Mesendoderm (in vitro differentiated cells): ENCODE measurements at regions not wholly inside any gene's neighbourhood (a gene's known extent, or its start where the extent isn't known, plus 50 kb on each side); places are given as distances from the start of the nearest gene placed in this dataset.

Source experiments
- DNase-seq: peaks from one replicate; pipeline ENCODE4 v3.0.0; 2013
- H2AK5ac ChIP-seq: 2 replicates; pipeline ENCODE4 v1.6.1; 2013; ENCODE audit warnings: low read length, inconsistent platforms
- H2BK120ac ChIP-seq: 2 replicates; pipeline ENCODE4 v1.6.1; 2013; ENCODE audit warnings: low read depth, mild to moderate bottlenecking, low read length, moderate library complexity, mixed read lengths
- H2BK15ac ChIP-seq: replicated peaks from 2 replicates; pipeline ENCODE4 v1.6.1; 2013; ENCODE audit warnings: low read depth, mild to moderate bottlenecking, moderate library complexity
- H2BK5ac ChIP-seq: 2 replicates; pipeline ENCODE4 v1.6.1; 2013; ENCODE audit warnings: low read length, inconsistent platforms
- H3K18ac ChIP-seq: 2 replicates; pipeline ENCODE4 v1.6.1; 2013; ENCODE audit warnings: mild to moderate bottlenecking, low read length, mixed read lengths
- H3K23ac ChIP-seq: one replicate; pipeline ENCODE4 v1.6.1; 2013; ENCODE audit warnings: low read length
- H3K27ac ChIP-seq: 2 replicates; pipeline ENCODE4 v1.5.1; 2013; ENCODE audit warnings: low read depth, mild to moderate bottlenecking, inconsistent platforms, low read length, moderate library complexity
- H3K27me3 ChIP-seq: 2 replicates; pipeline ENCODE4 v1.6.1; 2013; ENCODE audit warnings: low read length, control low read depth, mild to moderate bottlenecking, inconsistent platforms; ENCODE audit not compliant: insufficient read depth, poor library complexity
- H3K36me3 ChIP-seq: 2 replicates; pipeline ENCODE4 v1.6.1; 2013; ENCODE audit warnings: low read length, inconsistent platforms; ENCODE audit not compliant: control insufficient read depth, insufficient read depth
- H3K4ac ChIP-seq: one replicate; pipeline ENCODE4 v1.6.1; 2013; ENCODE audit warnings: low read depth, mild to moderate bottlenecking, low read length, moderate library complexity
- H3K4me1 ChIP-seq: 2 replicates; pipeline ENCODE4 v1.6.1; 2013; ENCODE audit warnings: low read depth, low read length, inconsistent platforms; ENCODE audit not compliant: control insufficient read depth
- H3K4me2 ChIP-seq: 2 replicates; pipeline ENCODE4 v1.6.1; 2013; ENCODE audit warnings: low read length
- H3K4me3 ChIP-seq: 2 replicates; pipeline ENCODE4 v1.5.1; 2013; ENCODE audit warnings: mild to moderate bottlenecking, low read length
- H3K56ac ChIP-seq: one replicate; pipeline ENCODE4 v1.6.1; 2013; ENCODE audit warnings: low read length
- H3K79me1 ChIP-seq: 2 replicates; pipeline ENCODE4 v1.6.1; 2013; ENCODE audit warnings: low read length, inconsistent platforms
- H3K79me2 ChIP-seq: 2 replicates; pipeline ENCODE4 v1.6.1; 2013; ENCODE audit warnings: mild to moderate bottlenecking, low read length; ENCODE audit not compliant: control insufficient read depth, insufficient read depth
- H3K9ac ChIP-seq: 2 replicates; pipeline ENCODE4 v1.6.1; 2013; ENCODE audit warnings: low read length, inconsistent platforms
- H4K5ac ChIP-seq: one replicate; pipeline ENCODE4 v1.6.1; 2013; ENCODE audit warnings: low read length
- H4K8ac ChIP-seq: one replicate; pipeline ENCODE4 v1.6.1; 2013; ENCODE audit warnings: low read depth, mild to moderate bottlenecking, control low read depth, low read length, moderate library complexity
- WGBS: extraction: QIAGEN DNeasy Blood & Tissue Kit; methylation state at CpG from one replicate; pipeline ENCODE4 v1.1.7; 2013; ENCODE audit warnings: low lambda C conversion rate, missing lambda C conversion rate; ENCODE audit not compliant: insufficient coverage; ENCODE audit errors: extremely low coverage; 5-methylcytosine and 5-hydroxymethylcytosine counted together

DNA sequence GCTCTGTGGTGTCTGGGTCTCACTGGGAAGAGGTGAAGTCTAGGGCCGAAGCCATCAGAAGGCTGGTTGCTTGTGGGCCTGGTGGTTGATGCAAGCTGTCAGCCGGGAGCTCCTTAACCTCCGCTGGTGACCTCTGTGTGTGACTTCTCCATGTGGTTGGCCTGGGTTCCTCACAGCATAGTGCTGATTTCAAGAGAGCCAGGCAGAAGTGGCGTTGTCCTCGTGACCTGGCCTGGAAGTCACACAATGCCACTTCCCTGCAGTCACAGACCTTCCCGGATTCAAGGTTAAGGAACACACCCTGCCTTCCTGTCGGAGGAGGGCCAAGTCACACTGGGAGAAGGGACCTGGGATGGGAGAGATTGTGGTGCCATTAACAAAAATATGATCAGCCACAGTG, 303.7 kb upstream of the HS6ST1 start:
- Histone ChIP-seq H3K9ac (no peak overlapping the region), H3K36me3 (no peaks in the 10 kb centered on the region), H3K4me1 (no peaks in the 10 kb centered on the region), H2AK5ac (no peak overlapping the region), H3K4ac (no peak overlapping the region), H3K18ac (no peak overlapping the region), H4K8ac (no peak overlapping the region), H2BK15ac (no peak overlapping the region), H2BK120ac (no peak overlapping the region), H3K23ac (no peak overlapping the region), H3K27ac (no peak overlapping the region), H3K56ac (no peak overlapping the region), H3K27me3 (no peaks in the 10 kb centered on the region), H2BK5ac (no peak overlapping the region), H3K4me2 (no peak overlapping the region), H4K5ac (no peak overlapping the region), H3K79me2 (no peaks in the 10 kb centered on the region), H3K79me1 (no peaks in the 10 kb centered on the region), H3K4me3 (no peak overlapping the region)
- DNase-seq: no peak
- WGBS: no CpG with 5 or more reads among the region's 7 CpGs

DNA sequence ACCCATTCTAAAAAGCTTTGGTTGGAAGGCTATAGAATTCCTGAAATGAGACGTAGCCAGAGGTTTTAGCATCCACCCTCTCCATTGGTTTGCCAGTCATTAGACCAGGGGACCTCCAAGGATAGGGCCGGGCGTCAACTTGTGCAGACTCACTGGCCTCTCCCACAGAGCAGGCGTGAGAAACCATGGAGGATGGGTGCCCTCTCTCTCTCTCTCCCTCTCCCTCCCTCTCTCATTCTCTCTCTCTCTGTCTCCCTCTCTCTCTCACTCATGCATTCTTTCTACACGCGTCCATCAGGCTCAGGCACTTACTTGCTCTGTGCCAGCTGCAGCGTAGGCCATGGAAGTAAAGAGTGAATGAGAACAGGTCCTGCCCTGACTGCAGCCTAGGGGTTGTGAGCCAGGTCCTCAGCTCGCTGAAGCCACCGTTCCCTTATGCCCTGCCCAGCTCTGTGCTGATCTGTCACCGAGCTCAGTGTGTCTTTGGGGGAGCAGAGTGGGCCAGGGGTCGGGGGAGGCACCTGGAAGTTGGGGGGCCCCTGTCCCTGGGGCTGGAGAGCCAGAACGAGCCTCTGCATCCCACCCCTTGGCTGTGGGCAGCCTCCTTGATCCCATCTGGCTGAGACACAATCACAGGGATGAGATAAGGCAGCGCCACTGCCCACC, 304.4 kb upstream of the HS6ST1 start:
- H3K79me2 ChIP-seq: no peaks in the 10 kb centered on the region
- no peak overlapping the region for H3K4me3 ChIP-seq
- H2BK15ac ChIP-seq: no peak overlapping the region
- WGBS: no CpG with 5 or more reads among the region's 13 CpGs
- H3K36me3 ChIP-seq: no peaks in the 10 kb centered on the region
- H3K27me3 ChIP-seq: no peaks in the 10 kb centered on the region
- H4K5ac ChIP-seq: no peak overlapping the region
- no peak overlapping the region for H2BK5ac ChIP-seq
- H4K8ac ChIP-seq: no peak overlapping the region
- no peak for DNase-seq
- H3K9ac ChIP-seq: no peak overlapping the region
- no peak overlapping the region for H2BK120ac ChIP-seq
- no peak overlapping the region for H2AK5ac ChIP-seq
- H3K27ac ChIP-seq: no peak overlapping the region
- no peak overlapping the region for H3K4me2 ChIP-seq
- H3K23ac ChIP-seq: no peak overlapping the region
- H3K4ac ChIP-seq: no peak overlapping the region
- no peak overlapping the region for H3K56ac ChIP-seq
- H3K4me1 ChIP-seq: no peaks in the 10 kb centered on the region
- H3K18ac ChIP-seq: no peak overlapping the region
- H3K79me1 ChIP-seq: no peaks in the 10 kb centered on the region

- Histone ChIP-seq H3K9ac (no peak overlapping the region), H4K8ac (no peak overlapping the region), H3K4me3 (no peak overlapping the region), H3K79me2 (no peaks in the 10 kb centered on the region), H3K23ac (no peak overlapping the region), H3K4ac (no peak overlapping the region), H2AK5ac (no peak overlapping the region), H3K4me1 (no peaks in the 10 kb centered on the region), H2BK120ac (no peak overlapping the region), H3K18ac (no peak overlapping the region), H3K79me1 (no peaks in the 10 kb centered on the region), H3K27me3 (no peaks in the 10 kb centered on the region), H3K56ac (peak overlapping the region; percentile 9), H3K27ac (no peak overlapping the region), H3K36me3 (no peaks in the 10 kb centered on the region), H4K5ac (no peak overlapping the region), H2BK15ac (no peak overlapping the region), H2BK5ac (no peak overlapping the region), H3K4me2 (no peak overlapping the region)
- no peak for DNase-seq
- no CpG with 5 or more reads among the region's 18 CpGs for WGBS
Measured at GRCh38 chr2:128623776-128624761, 305.4 kb upstream of the HS6ST1 start.

DNA sequence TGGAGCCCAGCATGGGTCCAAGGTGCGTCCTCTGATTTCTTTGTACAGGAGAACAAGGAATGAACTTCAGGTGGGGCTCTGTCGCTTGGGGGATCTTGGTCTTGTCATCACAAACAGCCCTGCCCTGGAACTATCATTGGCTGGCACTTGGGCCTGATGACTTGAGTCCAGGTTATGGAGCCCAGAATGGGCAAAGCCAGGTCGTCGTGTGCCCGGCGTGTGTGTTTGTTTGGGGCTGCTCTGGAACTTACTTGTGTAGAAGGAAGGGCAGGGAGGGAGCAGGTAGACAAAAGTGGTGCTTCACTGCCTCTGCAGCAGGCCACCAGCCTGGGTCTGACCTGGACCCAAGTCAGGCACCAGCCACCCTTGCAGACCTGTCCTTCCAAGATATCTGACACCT, 306.3 kb upstream of the HS6ST1 start:
- H2BK120ac ChIP-seq: no peak overlapping the region
- DNase-seq: no peak
- H4K8ac ChIP-seq: no peak overlapping the region
- no peaks in the 10 kb centered on the region for H3K79me2 ChIP-seq
- no peak overlapping the region for H3K4me2 ChIP-seq
- no peak overlapping the region for H3K56ac ChIP-seq
- no peak overlapping the region for H4K5ac ChIP-seq
- H3K23ac ChIP-seq: no peak overlapping the region
- H2AK5ac ChIP-seq: no peak overlapping the region
- no peak overlapping the region for H3K18ac ChIP-seq
- no CpG with 5 or more reads among the region's 6 CpGs for WGBS
- H3K4me1 ChIP-seq: no peaks in the 10 kb centered on the region
- no peak overlapping the region for H2BK15ac ChIP-seq
- H3K4me3 ChIP-seq: no peak overlapping the region
- no peak overlapping the region for H2BK5ac ChIP-seq
- no peaks in the 10 kb centered on the region for H3K79me1 ChIP-seq
- no peak overlapping the region for H3K27ac ChIP-seq
- H3K36me3 ChIP-seq: no peaks in the 10 kb centered on the region
- H3K4ac ChIP-seq: no peak overlapping the region
- H3K27me3 ChIP-seq: no peaks in the 10 kb centered on the region
- no peak overlapping the region for H3K9ac ChIP-seq

DNA sequence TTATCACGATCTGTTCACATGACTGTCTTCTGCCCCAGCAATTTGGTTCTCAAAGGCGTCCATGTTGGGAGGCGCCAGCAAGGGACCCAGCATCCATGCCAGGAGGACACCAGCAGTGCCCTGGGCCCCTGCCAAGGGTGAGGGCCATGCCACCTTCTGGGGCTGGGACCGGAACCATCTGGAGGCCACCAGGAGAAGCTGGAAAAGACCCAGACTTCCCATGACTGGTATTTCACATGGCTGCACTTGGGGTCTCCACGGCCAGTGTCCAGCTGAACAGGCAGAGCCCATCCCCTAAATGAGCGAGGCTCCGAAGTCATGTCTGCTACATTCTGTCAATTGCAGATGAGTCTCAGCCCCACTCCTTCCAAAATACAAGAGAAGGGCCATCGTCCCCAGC, 306.8 kb upstream of the HS6ST1 start:
- Histone ChIP-seq H3K4me2 (no peak overlapping the region), H3K4me3 (no peak overlapping the region), H2AK5ac (no peak overlapping the region), H4K8ac (no peak overlapping the region), H3K4ac (no peak overlapping the region), H3K27me3 (no peaks in the 10 kb centered on the region), H2BK5ac (no peak overlapping the region), H2BK120ac (no peak overlapping the region), H3K79me2 (no peaks in the 10 kb centered on the region), H3K27ac (no peak overlapping the region), H3K23ac (no peak overlapping the region), H4K5ac (no peak overlapping the region), H3K56ac (no peak overlapping the region), H3K36me3 (no peaks in the 10 kb centered on the region), H3K79me1 (no peaks in the 10 kb centered on the region), H2BK15ac (no peak overlapping the region), H3K9ac (no peak overlapping the region), H3K4me1 (no peaks in the 10 kb centered on the region), H3K18ac (no peak overlapping the region)
- WGBS: no CpG with 5 or more reads among the region's 8 CpGs
- no peak for DNase-seq
